ENCODE measurements at regions not wholly inside any gene's neighbourhood (a gene's known extent, or its start where the extent isn't known, plus 50 kb on each side); places are given as distances from the start of the nearest gene placed in this dataset.

DNA sequence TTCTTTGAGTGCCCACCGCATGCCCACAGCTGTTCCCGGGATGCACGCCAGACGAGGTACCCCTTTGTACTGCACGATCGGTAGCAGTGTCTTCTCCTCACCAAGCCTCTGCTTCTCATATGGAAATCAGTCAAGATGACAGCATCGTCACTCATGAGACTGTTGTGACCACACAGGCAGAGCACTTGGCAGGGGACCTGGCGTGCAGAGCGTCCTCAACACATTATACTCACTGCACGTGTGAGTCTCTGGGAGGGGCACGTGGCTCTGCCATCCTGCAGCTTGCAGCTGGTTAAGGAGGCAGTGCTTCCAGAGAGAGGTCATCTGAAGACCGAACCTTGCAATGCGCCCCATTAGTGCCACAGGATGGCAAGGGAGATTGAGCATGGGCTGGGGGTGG, 266.8 kb downstream of the NPHP4 start:
- CTCF ChIA-PET: no interaction called here
- H3K4me1 Mint-ChIP-seq (ENCODE audit: low read depth): no peaks in the 10 kb centered on the region
- no peak for DNase-seq
- no peak overlapping the region for H3K4me3 Mint-ChIP-seq
- no peaks in the 10 kb centered on the region for H3K27me3 Mint-ChIP-seq
- POLR2A ChIA-PET: no interaction called here
- no peaks in the 10 kb centered on the region for H3K9me3 Mint-ChIP-seq
- ATAC-seq: no peak
- H3K36me3 Mint-ChIP-seq (ENCODE audit: low read depth): no peaks in the 10 kb centered on the region
- H3K27ac Mint-ChIP-seq: no peak overlapping the region
- intact Hi-C loops (cut with micrococcal nuclease): no loop called here
- TF ChIP-seq, protein P1, sequence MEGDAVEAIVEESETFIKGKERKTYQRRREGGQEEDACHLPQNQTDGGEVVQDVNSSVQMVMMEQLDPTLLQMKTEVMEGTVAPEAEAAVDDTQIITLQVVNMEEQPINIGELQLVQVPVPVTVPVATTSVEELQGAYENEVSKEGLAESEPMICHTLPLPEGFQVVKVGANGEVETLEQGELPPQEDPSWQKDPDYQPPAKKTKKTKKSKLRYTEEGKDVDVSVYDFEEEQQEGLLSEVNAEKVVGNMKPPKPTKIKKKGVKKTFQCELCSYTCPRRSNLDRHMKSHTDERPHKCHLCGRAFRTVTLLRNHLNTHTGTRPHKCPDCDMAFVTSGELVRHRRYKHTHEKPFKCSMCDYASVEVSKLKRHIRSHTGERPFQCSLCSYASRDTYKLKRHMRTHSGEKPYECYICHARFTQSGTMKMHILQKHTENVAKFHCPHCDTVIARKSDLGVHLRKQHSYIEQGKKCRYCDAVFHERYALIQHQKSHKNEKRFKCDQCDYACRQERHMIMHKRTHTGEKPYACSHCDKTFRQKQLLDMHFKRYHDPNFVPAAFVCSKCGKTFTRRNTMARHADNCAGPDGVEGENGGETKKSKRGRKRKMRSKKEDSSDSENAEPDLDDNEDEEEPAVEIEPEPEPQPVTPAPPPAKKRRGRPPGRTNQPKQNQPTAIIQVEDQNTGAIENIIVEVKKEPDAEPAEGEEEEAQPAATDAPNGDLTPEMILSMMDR (IDR thresholded peaks at IDR 0.05): no peak

DNA sequence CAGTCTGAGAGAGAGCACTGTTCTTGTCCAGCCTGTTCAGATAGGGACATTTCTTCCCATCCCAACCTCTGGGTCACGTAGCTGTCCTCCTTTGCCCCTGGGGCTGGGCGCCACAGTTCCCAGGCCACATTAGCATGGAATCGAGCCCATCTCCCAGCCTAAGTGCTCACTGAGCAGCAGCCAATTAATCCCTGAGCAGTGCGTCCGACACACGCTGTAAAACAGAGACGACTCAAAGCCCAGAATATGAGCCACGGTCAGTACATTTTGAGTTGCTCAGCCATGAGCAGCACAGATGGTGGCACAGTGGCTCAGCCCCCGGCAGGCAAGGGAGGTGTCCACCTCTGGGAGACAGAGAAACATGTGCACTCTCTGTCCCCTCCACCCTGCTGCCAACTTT, 267.4 kb downstream of the NPHP4 start:
- Mint-ChIP-seq H3K27me3 (no peaks in the 10 kb centered on the region), H3K36me3 (ENCODE audit: low read depth) (no peaks in the 10 kb centered on the region), H3K27ac (no peak overlapping the region), H3K4me3 (no peak overlapping the region), H3K9me3 (no peaks in the 10 kb centered on the region), H3K4me1 (ENCODE audit: low read depth) (no peaks in the 10 kb centered on the region)
- DNase-seq: no peak
- ChIA-PET POLR2A (no interaction called here), CTCF (no interaction called here)
- TF ChIP-seq, protein P1 (IDR thresholded peaks at IDR 0.05): no peak
- no peak for ATAC-seq
- intact Hi-C loops (cut with micrococcal nuclease): no loop called here

DNA sequence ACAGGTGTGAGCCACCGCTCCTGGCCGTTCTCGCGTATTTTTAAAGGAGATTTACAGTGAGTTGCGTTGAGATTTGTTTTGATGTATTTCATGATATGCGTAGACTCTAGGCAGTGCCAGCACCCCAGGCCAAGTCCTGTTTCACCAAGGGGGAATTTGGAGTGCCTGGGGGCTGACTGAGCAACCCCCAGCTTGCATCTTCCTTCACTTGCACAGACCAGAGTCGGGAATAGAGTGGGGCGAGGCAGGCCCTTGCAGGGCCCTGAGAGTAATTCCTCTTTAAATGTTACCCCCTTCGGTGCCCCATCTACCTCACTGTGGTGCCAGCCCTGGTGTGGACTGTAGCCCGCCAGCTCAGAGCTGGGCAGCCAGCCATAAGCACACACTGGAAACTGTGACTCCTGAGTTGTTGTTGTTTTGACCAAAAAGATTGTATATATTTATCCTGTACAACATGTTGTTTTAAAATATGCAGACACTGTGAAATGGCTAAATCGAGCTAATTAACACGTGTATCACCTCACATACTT, 269.5 kb downstream of the NPHP4 start:
- ATAC-seq: no peak

DNA sequence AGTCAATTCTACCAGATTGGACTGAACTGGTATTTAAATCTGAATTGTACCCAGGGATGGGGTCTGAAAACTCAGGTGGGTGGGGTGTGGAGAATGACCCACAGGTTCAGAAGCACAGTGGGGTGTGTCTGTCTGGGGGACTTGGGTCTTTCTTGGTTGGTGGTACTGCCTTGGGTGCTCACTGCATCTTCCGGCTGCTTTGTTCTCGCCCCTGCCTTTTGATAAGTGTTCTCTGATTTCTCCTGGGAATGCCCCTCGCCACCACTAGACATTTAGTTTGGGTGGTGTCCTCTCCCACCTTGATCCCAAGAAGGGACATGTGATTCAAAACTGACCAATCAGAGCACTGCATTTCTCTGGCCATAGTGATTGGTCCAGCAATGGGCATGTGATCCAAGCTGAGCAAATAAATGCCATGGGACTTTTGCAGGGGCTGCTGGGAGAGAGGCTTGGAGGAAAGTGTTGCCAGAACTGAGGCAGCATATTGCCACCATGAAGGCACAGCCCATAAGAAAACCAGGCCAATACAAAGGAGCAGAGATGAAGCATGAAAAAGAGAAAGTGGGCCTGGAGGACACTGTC, 270.5 kb downstream of the NPHP4 start:
- ATAC-seq (no peak), DNase-seq (no peak)
- intact Hi-C loops (cut with micrococcal nuclease): no loop called here
- no peak overlapping the region for H3K4me3 Mint-ChIP-seq
- TF ChIP-seq, protein P1 (IDR thresholded peaks at IDR 0.05): no peak
- H3K27ac Mint-ChIP-seq: no peak overlapping the region
- no peaks in the 10 kb centered on the region for H3K4me1 Mint-ChIP-seq (ENCODE audit: low read depth)
- H3K27me3 Mint-ChIP-seq: no peaks in the 10 kb centered on the region
- ChIA-PET POLR2A (no interaction called here), CTCF (no interaction called here)
- H3K36me3 Mint-ChIP-seq (ENCODE audit: low read depth): no peaks in the 10 kb centered on the region
- H3K9me3 Mint-ChIP-seq: no peaks in the 10 kb centered on the region

More for the DNA sequence above, 269.5 kb downstream of the NPHP4 start:
- Mint-ChIP-seq H3K27me3 (no peaks in the 10 kb centered on the region), H3K9me3 (no peaks in the 10 kb centered on the region), H3K4me3 (no peak overlapping the region), H3K36me3 (ENCODE audit: low read depth) (no peaks in the 10 kb centered on the region), H3K4me1 (ENCODE audit: low read depth) (no peaks in the 10 kb centered on the region), H3K27ac (no peak overlapping the region)
- CTCF ChIA-PET: no interaction called here
- intact Hi-C loops (cut with micrococcal nuclease): no loop called here
- DNase-seq: no peak
- TF ChIP-seq, protein P1 (IDR thresholded peaks at IDR 0.05): no peak
- POLR2A ChIA-PET: no interaction called here

DNA sequence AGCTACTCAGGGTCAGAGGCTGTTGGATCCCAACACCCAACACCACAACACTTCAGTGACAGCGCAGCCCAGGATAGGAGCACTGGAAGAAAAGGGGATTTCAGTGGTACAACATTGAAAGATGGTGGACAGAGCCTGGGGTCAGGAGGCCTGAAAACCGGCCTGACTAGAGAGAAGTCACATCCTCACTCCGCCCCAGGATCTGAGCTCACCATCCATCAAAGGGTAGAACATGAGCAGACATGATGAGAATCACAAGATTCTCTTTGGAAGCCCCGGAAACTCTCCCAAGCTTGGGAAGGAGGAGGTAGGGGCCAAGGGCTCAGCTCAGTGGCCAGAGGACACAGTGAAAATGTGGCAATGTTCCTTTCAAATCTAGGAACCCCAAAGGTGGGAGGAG, 271.3 kb downstream of the NPHP4 start:
- H3K9me3 Mint-ChIP-seq: no peaks in the 10 kb centered on the region
- TF ChIP-seq, protein P1 (IDR thresholded peaks at IDR 0.05): no peak
- ChIA-PET CTCF (interaction anchor here (0.9 kb wide), 1 partner anchor 25 kb away, joined by 4 read pairs; no protein-coding TSS in a partner anchor), POLR2A (no interaction called here)
- H3K27ac Mint-ChIP-seq: no peak overlapping the region
- no peak overlapping the region for H3K4me3 Mint-ChIP-seq
- ATAC-seq (no peak), DNase-seq (no peak)
- no peaks in the 10 kb centered on the region for H3K27me3 Mint-ChIP-seq
- no peaks in the 10 kb centered on the region for H3K4me1 Mint-ChIP-seq (ENCODE audit: low read depth)
- H3K36me3 Mint-ChIP-seq (ENCODE audit: low read depth): no peaks in the 10 kb centered on the region
- intact Hi-C loops (cut with micrococcal nuclease): no loop called here

Measured in activated CD8-positive, alpha-beta T cell treated with anti-CD3 and anti-CD28 coated beads for 36 hours (primary cell).